Activated CD4-positive, alpha-beta T cell treated with anti-CD3 and anti-CD28 coated beads for 36 hours (primary cell): ENCODE measurements at regions not wholly inside any gene's neighbourhood (a gene's known extent, or its start where the extent isn't known, plus 50 kb on each side); places are given as distances from the start of the nearest gene placed in this dataset.

Experiments used
- ATAC-seq: fragments of 200-7000 bp; cut with Tn5 transposase; one replicate; pipeline ENCODE4 v1.10.0; 2021; ENCODE audit warnings: mild to moderate bottlenecking, moderate library complexity
- CTCF ChIA-PET: fragments of 350-600 bp; sonication (Branson Sonifier 250); formaldehyde crosslinking; loops from one replicate; lab custom pipeline; 2021; ENCODE audit warnings: antibody characterized with exemption; lab: Charles Lee
- POLR2A ChIA-PET: fragments of 350-600 bp; sonication (Branson Sonifier 250); formaldehyde crosslinking; loops from one replicate; lab custom pipeline; 2021; ENCODE audit warnings: antibody characterized with exemption, inconsistent platforms; lab: Charles Lee
- DNase-seq: peaks from one replicate; pipeline ENCODE4 v3.0.0-alpha.2; 2020
- H3K27ac Mint-ChIP-seq: one replicate; pipeline ENCODE4 v1.8.0; 2021; ENCODE audit warnings: mixed read lengths
- H3K27me3 Mint-ChIP-seq: one replicate; pipeline ENCODE4 v1.8.0; 2021; ENCODE audit warnings: mixed read lengths
- H3K36me3 Mint-ChIP-seq: one replicate; pipeline ENCODE4 v1.8.0; 2021; ENCODE audit warnings: low read depth, mixed read lengths
- H3K4me1 Mint-ChIP-seq: one replicate; pipeline ENCODE4 v1.8.0; 2021; ENCODE audit warnings: mixed read lengths
- H3K4me3 Mint-ChIP-seq: one replicate; pipeline ENCODE4 v1.8.0; 2021; ENCODE audit warnings: mild to moderate bottlenecking, moderate library complexity, mixed read lengths
- H3K9me3 Mint-ChIP-seq: one replicate; pipeline ENCODE4 v1.8.0; 2021; ENCODE audit warnings: low read depth, mixed read lengths
- intact Hi-C, 2 experiments: fragments of 100-400 bp; cut with DNase I in 1 of 2; cut with micrococcal nuclease in 1 of 2; formaldehyde crosslinking; loops; one replicate each; pipeline versions ENCODE4 v1.14.2 to v1.15.1; 2022 to 2024; cut with DNase I, micrococcal nuclease

DNA sequence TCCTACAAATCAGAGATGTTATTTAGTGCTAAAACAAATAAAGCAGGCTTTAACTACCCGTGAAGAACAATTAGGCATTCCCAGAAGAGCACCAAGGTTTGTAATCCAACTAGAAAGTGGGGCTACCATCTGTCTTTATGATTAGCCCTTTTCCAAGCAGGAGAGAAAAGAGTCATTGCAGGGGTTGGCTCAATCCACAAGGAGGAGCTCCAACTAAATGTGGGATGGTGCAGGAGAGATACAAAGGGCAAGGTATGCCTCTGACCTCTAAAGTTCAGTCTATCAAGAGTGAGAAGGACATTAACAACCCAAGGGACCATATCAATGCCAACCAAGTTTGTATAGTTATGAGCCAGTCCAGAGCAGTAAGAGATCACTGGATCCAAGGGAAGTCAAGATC, 382.7 kb upstream of the DUSP10 start:
- no peaks in the 10 kb centered on the region for H3K4me1 Mint-ChIP-seq
- H3K4me3 Mint-ChIP-seq, result no peak overlapping the region
- intact Hi-C loops, result loop anchor here in 1 of 2 experiments (5.0 kb wide), 1 partner anchor 887 kb away; no protein-coding TSS in a partner anchor
- DNase-seq (no peak), ATAC-seq (no peak)
- CTCF ChIA-PET, result no interaction called here
- no peaks in the 10 kb centered on the region for H3K36me3 Mint-ChIP-seq
- no peaks in the 10 kb centered on the region for H3K9me3 Mint-ChIP-seq
- POLR2A ChIA-PET, result no interaction called here
- no peak overlapping the region for H3K27ac Mint-ChIP-seq
- H3K27me3 Mint-ChIP-seq, result peaks cover 2% of the 10 kb centered on the region

DNA sequence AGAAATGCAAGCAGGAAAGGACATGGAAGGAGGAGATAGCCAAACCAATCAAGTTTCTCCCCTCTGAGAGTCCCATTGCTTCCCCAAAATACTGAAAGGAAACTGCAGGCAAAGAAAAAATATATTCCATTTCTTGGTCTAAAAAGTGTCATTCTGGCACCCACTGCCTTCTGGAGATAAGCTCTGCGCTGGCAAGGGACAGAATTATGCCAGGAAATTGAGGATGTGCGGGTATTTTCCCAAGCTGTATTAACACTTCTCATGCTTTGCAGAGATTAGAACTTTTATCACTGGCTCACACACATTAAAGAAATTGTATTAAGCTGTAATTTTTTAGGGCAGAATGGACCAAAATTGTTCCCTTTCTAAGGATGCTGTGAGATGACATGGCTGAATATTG, 381.2 kb upstream of the DUSP10 start:
- Mint-ChIP-seq H3K4me3 (no peak overlapping the region), H3K4me1 (no peaks in the 10 kb centered on the region), H3K36me3 (no peaks in the 10 kb centered on the region), H3K27ac (no peak overlapping the region), H3K27me3 (peaks cover 3% of the 10 kb centered on the region), H3K9me3 (no peaks in the 10 kb centered on the region)
- ATAC-seq (no peak), DNase-seq (no peak)
- CTCF ChIA-PET, result interaction anchor here (0.7 to 1.2 kb wide), 3 partner anchors 13 to 447 kb away, joined by 3 read pairs; no protein-coding TSS in a partner anchor
- intact Hi-C loops, result no loop called here
- POLR2A ChIA-PET, result no interaction called here

DNA sequence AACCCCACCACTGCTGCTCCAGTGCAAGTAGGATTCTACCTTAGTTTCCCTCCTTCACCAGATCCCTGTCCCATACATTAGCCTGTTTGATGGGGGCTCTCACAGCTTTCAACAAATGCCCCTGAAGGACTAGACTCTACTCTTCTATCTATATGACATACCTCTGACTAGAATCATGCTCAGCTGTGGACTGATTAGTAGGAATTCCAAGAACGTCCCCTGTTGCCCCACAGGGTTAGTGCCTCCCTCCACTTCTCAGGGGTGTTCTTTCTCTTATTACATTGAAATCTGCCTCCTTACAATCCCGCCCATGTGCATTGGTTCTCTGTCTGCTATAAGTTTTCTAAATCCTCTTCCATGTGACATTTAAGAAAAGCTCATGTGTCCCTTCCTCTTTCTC, 375.9 kb upstream of the DUSP10 start:
- H3K4me3 Mint-ChIP-seq, result no peak overlapping the region
- DNase-seq (no peak), ATAC-seq (no peak)
- ChIA-PET CTCF (no interaction called here), POLR2A (no interaction called here)
- no peak overlapping the region for H3K27ac Mint-ChIP-seq
- intact Hi-C loops, result no loop called here
- peaks cover 5% of the 10 kb centered on the region for H3K27me3 Mint-ChIP-seq
- no peaks in the 10 kb centered on the region for H3K4me1 Mint-ChIP-seq
- H3K36me3 Mint-ChIP-seq, result no peaks in the 10 kb centered on the region
- no peaks in the 10 kb centered on the region for H3K9me3 Mint-ChIP-seq

DNA sequence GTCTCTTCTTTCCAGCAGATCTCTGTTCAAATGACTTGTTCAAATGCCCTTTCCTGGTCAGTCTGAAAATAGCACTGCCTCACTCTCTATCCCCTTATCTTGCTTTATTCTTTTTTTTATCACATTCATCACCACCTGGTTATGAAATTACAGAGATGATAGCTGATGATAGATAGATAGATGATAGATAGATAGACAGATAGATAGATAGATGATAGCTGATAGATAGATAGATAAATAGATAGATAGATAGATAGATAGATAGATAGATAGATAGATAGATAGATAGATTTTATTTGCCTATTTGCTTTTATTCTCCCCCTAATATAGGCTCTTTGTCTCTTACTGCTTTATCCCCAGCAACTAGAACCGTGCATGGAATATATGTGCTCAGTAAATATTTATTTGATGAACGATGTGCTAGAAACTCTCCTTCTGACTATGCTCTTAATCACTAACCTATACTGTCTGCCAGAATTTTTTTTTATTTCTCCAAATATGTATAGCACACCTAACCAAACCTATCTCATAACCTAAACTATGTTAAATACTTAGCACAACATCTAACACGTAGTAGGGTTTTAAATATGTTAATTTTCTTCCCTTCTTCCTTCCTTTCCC, 372.8 kb upstream of the DUSP10 start:
- no peaks in the 10 kb centered on the region for H3K36me3 Mint-ChIP-seq
- intact Hi-C loops, result no loop called here
- ChIA-PET CTCF (no interaction called here), POLR2A (no interaction called here)
- no peaks in the 10 kb centered on the region for H3K4me1 Mint-ChIP-seq
- peaks cover 3% of the 10 kb centered on the region for H3K27me3 Mint-ChIP-seq
- H3K9me3 Mint-ChIP-seq, result no peaks in the 10 kb centered on the region
- no peak overlapping the region for H3K27ac Mint-ChIP-seq
- H3K4me3 Mint-ChIP-seq, result no peak overlapping the region
- ATAC-seq (no peak), DNase-seq (no peak)

DNA sequence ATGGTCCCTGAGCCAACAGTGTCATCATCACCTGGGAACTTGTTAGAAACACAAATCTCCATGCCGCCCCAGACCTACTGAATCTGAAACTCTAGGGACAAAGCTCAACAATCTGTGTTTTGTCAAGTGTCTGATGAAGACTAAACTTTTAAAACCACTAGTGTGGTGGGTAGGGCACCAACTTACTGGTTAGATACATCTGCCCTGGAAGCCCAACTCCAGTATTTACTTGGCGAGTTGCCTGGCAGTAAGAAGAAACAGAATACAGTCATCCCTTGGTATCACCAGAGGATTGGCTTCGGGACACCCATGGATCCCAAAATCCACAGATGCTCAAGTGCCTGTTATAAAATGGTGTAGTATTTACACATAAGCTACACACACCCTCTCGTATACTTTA, 367.9 kb upstream of the DUSP10 start:
- ChIA-PET POLR2A (no interaction called here), CTCF (interaction anchor here (0.6 kb wide), 1 partner anchor 13 kb away, joined by 3 read pairs; no protein-coding TSS in a partner anchor)
- intact Hi-C loops, result no loop called here
- no peaks in the 10 kb centered on the region for H3K9me3 Mint-ChIP-seq
- no peaks in the 10 kb centered on the region for H3K4me1 Mint-ChIP-seq
- no peaks in the 10 kb centered on the region for H3K36me3 Mint-ChIP-seq
- no peak for ATAC-seq
- no peak overlapping the region for H3K4me3 Mint-ChIP-seq
- no peak overlapping the region for H3K27ac Mint-ChIP-seq
- no peak for DNase-seq
- no peaks in the 10 kb centered on the region for H3K27me3 Mint-ChIP-seq

DNA sequence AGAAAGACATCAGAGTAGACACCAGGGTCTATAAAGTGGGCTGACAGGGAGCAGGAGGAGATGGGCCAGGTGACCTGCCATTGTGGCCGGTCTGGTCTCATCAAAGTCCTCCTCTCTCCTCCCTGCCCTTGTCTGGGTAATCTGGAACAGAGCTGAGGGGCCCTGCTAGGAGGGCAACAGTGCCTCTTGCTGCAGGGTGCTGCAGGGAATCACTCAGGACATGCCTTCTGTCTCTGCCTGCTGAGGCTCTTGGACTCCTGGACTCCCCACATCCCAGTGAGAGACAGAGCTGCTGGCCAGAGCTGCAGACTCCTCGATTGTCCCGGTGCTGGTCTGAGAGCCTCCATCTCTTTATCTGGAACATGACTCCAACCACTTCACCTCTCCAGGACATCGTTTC, 366.1 kb upstream of the DUSP10 start:
- Mint-ChIP-seq H3K36me3 (no peaks in the 10 kb centered on the region), H3K4me1 (no peaks in the 10 kb centered on the region), H3K27me3 (no peaks in the 10 kb centered on the region), H3K4me3 (no peak overlapping the region), H3K27ac (no peak overlapping the region), H3K9me3 (no peaks in the 10 kb centered on the region)
- ChIA-PET POLR2A (no interaction called here), CTCF (interaction anchor here (1.0 kb wide), 1 partner anchor 9 kb away, joined by 5 read pairs; no protein-coding TSS in a partner anchor)
- no peak for ATAC-seq
- DNase-seq, result no peak
- intact Hi-C loops, result no loop called here

DNA sequence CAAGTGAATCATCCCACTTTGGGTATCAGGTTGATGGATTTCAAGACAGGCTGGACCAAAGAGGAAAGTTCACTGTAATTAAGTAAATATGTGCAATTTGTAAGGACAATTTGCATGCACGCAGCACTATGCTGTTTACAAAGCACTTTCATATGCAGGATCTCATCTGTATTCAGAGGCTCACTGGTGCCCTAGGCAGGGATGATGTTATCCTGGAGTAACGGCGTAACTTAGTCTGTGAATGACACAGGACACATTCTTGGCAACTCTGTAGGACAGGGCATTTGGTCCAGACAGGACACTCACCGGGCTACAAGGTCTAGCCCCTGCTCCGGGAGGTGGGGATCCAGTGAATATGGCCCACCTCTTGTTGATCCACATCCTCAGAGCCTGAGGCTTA, 365.4 kb upstream of the DUSP10 start:
- ChIA-PET POLR2A (interaction anchor here (0.7 kb wide), 1 partner anchor 8 kb away, joined by 3 read pairs; no protein-coding TSS in a partner anchor), CTCF (interaction anchor here (1.5 kb wide), 1 partner anchor 12 kb away, joined by 3 read pairs; no protein-coding TSS in a partner anchor)
- H3K36me3 Mint-ChIP-seq, result no peaks in the 10 kb centered on the region
- intact Hi-C loops, result no loop called here
- no peaks in the 10 kb centered on the region for H3K9me3 Mint-ChIP-seq
- no peak overlapping the region for H3K27ac Mint-ChIP-seq
- DNase-seq (no peak), ATAC-seq (no peak)
- H3K4me1 Mint-ChIP-seq, result no peaks in the 10 kb centered on the region
- no peaks in the 10 kb centered on the region for H3K27me3 Mint-ChIP-seq
- no peak overlapping the region for H3K4me3 Mint-ChIP-seq

DNA sequence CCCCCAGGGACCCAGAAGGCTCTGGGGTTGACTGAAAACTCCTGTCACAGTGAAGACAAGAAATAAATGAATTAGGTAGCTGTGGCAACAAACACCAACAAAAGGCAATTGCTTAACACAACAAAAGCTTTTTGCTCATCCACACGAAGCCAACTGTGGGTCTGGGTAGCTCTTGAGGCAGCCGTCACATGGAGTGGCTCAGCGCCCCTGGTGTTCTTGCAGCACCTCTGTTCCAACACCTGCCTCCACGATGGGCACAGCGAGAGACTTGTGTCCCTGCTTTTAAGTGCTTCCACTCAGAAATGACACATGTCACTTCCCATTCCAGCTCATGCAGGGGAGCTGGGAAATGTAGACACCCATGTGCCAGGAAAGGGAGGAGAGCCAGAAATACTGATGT, 364.5 kb upstream of the DUSP10 start:
- intact Hi-C loops, result no loop called here
- Mint-ChIP-seq H3K9me3 (no peaks in the 10 kb centered on the region), H3K4me1 (no peaks in the 10 kb centered on the region), H3K36me3 (no peaks in the 10 kb centered on the region), H3K27ac (no peak overlapping the region), H3K27me3 (no peaks in the 10 kb centered on the region), H3K4me3 (no peak overlapping the region)
- CTCF ChIA-PET, result interaction anchor here (1.2 to 1.5 kb wide), 2 partner anchors 11 to 350 kb away, joined by 3 read pairs; no protein-coding TSS in a partner anchor
- POLR2A ChIA-PET, result interaction anchor here (0.7 kb wide), 1 partner anchor 9 kb away, joined by 3 read pairs; no protein-coding TSS in a partner anchor
- DNase-seq (no peak), ATAC-seq (no peak)

DNA sequence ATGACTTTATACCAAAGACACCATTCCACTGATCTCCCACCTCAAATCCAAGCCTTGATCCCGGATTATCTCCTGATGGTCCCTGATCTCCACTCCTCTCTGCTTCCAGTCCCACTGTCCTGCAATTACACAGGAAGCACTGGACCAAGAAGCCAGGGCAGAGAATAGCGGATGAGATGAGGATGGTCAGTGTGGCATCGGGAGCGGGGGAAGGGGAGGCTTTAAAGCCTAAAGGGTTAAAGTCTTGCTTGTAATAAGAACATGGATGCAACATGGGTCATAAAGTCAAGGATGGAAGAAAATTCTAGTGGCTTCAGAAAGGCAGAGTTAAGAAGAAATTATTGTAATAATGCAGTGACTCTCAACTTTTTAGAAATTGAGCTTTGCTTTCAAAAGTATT, 364.0 kb upstream of the DUSP10 start:
- CTCF ChIA-PET, result interaction anchor here (0.5 to 1.5 kb wide), 3 partner anchors 10 to 350 kb away, joined by 3 read pairs; no protein-coding TSS in a partner anchor
- intact Hi-C loops, result no loop called here
- H3K9me3 Mint-ChIP-seq, result no peaks in the 10 kb centered on the region
- H3K27ac Mint-ChIP-seq, result no peak overlapping the region
- DNase-seq, result no peak
- H3K27me3 Mint-ChIP-seq, result no peaks in the 10 kb centered on the region
- POLR2A ChIA-PET, result no interaction called here
- no peak overlapping the region for H3K4me3 Mint-ChIP-seq
- no peak for ATAC-seq
- H3K4me1 Mint-ChIP-seq, result no peaks in the 10 kb centered on the region
- H3K36me3 Mint-ChIP-seq, result no peaks in the 10 kb centered on the region

DNA sequence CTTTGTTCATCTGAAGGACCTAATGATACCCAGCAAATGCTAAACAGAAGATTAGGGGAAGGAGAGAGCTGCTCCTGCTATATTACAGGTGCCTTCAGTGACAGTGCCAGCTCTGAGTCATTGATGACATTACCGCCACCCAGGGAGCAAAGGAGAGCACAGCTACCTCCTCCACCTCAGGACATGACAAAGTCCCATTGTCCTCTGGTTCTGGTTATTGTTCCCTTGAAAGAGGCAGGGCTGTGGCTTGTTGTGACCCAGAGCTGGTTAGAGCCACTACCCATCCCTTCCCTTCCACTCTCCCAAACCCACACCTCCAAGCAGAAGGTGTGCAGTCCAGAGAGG, 363.5 kb upstream of the DUSP10 start:
- H3K4me1 Mint-ChIP-seq, result no peaks in the 10 kb centered on the region
- POLR2A ChIA-PET, result no interaction called here
- CTCF ChIA-PET, result interaction anchor here (0.5 kb wide), 1 partner anchor 66 kb away, joined by 3 read pairs; no protein-coding TSS in a partner anchor
- H3K4me3 Mint-ChIP-seq, result no peak overlapping the region
- H3K27ac Mint-ChIP-seq, result no peak overlapping the region
- DNase-seq, result peak; percentile 13
- H3K36me3 Mint-ChIP-seq, result no peaks in the 10 kb centered on the region
- no peaks in the 10 kb centered on the region for H3K27me3 Mint-ChIP-seq
- ATAC-seq, result no peak
- intact Hi-C loops, result no loop called here
- H3K9me3 Mint-ChIP-seq, result no peaks in the 10 kb centered on the region

DNA sequence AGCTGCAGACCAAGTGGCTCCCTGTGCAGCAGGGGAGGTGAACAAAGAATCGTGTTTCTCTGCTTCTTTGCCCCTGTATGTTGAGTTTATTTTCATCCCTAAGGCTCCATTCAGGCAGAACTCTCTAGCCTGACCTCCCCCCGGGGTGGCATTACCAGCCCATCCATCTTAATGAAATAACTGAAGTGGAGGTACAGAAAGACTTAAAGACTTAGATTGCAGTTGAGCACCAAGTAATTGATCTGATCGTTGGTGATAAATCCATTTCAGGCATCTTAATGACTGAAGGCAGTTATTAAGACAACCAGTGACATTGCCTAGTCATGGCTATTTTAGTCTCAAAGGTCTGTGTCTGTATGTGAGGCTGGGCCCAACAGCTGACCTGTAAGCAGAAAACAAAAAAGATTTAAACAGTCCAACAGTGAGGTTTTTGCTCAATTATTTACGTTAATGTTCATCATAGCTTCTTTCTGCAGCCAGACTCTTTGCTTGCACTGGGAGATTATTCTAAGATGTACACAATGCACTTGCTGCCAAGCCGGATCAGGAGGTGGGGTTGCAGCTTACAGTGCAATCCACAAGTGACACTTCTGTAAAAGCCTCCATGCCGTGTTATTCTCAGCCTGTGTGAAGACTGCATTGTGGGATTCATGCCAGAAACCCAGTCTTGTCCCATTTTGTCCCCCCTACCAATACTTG, 363.0 kb upstream of the DUSP10 start:
- Mint-ChIP-seq H3K27ac (no peak overlapping the region), H3K4me3 (no peak overlapping the region), H3K36me3 (no peaks in the 10 kb centered on the region), H3K4me1 (no peaks in the 10 kb centered on the region), H3K9me3 (no peaks in the 10 kb centered on the region), H3K27me3 (no peaks in the 10 kb centered on the region)
- POLR2A ChIA-PET, result no interaction called here
- no peak for DNase-seq
- intact Hi-C loops, result no loop called here
- no peak for ATAC-seq
- CTCF ChIA-PET, result no interaction called here

DNA sequence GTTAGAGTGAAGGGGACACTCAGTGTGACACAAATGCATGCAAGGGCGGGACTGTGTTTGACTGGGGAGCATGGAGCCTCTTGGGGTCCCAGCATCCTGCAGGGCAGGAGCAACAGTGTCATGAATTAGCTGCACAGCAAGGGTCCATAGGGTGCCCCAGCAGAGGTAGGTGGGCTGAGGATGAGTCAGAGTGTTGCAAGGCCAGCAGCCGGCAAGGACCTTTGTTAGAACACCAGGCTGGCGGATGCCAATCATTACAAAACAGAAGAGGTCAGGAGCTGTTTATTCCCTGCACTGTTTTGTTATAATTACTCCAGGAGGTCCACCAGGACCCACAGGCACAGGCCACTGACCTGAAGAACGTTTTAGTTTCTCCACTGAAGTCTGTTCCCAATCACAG, 362.2 kb upstream of the DUSP10 start:
- CTCF ChIA-PET, result no interaction called here
- no peak for ATAC-seq
- H3K36me3 Mint-ChIP-seq, result no peaks in the 10 kb centered on the region
- H3K4me1 Mint-ChIP-seq, result no peaks in the 10 kb centered on the region
- no peak overlapping the region for H3K27ac Mint-ChIP-seq
- no peaks in the 10 kb centered on the region for H3K9me3 Mint-ChIP-seq
- POLR2A ChIA-PET, result no interaction called here
- intact Hi-C loops, result no loop called here
- no peak overlapping the region for H3K4me3 Mint-ChIP-seq
- no peaks in the 10 kb centered on the region for H3K27me3 Mint-ChIP-seq
- no peak for DNase-seq
